DOHH2 (cell line): ENCODE measurements at regions not wholly inside any gene's neighbourhood (a gene's known extent, or its start where the extent isn't known, plus 50 kb on each side); places are given as distances from the start of the nearest gene placed in this dataset.

Experiments
- CTCF ChIP-seq: fragments of 200-600 bp; sonication (generic); IDR thresholded peaks from one replicate; pipeline ENCODE4 v1.5.1; 2014; ENCODE audit warnings: antibody characterized with exemption, mild to moderate bottlenecking, low read depth, low read length; ENCODE audit not compliant: poor library complexity, severe bottlenecking
- EZH2phosphoT487 ChIP-seq: fragments of 200-600 bp; sonication (generic); IDR thresholded peaks from 2 replicates; pipeline ENCODE4 v1.6.1; 2017; ENCODE audit warnings: borderline replicate concordance, mild to moderate bottlenecking, antibody characterized with exemption, low read length, moderate library complexity, mixed read lengths

- no peak for TF ChIP-seq CTCF
- no peak for TF ChIP-seq EZH2phosphoT487
These were observed 681.6 kb upstream of the ANO3 start for GRCh38 chr11:25650319-25650718.
